Muscle layer of duodenum (tissue), 2 donors: ENCODE measurements at regions not wholly inside any gene's neighbourhood (a gene's known extent, or its start where the extent isn't known, plus 50 kb on each side); places are given as distances from the start of the nearest gene placed in this dataset.
"Not testable (repeated sequence)": the region's sequence is repeated elsewhere in the genome, so short reads cannot be mapped to it uniquely, and the experiment has no call there.

Experiments used
- H3K27ac ChIP-seq: one replicate; pipeline ENCODE4 v1.7.0; 2013; ENCODE audit warnings: mild to moderate bottlenecking, low read length
- H3K27me3 ChIP-seq: one replicate; pipeline ENCODE4 v1.7.0; 2013; ENCODE audit warnings: low read depth, mild to moderate bottlenecking, control low read depth, low read length
- H3K36me3 ChIP-seq, 2 donors: one replicate each; pipeline ENCODE4 v1.7.0; 2013; ENCODE audit warnings: low read length in 2 of 2, control low read depth in 1 of 2, mild to moderate bottlenecking in 1 of 2; ENCODE audit not compliant: insufficient read depth in 2 of 2, control insufficient read depth in 1 of 2
- H3K4me1 ChIP-seq, 2 donors: one replicate each; pipeline ENCODE4 v1.7.0; 2013; ENCODE audit warnings: low read length in 2 of 2, mild to moderate bottlenecking in 2 of 2, control low read depth in 1 of 2, moderate library complexity in 1 of 2; ENCODE audit not compliant: insufficient read depth in 2 of 2, control insufficient read depth in 1 of 2
- H3K4me3 ChIP-seq, 2 donors: one replicate each; pipeline ENCODE4 v1.7.0; 2013; ENCODE audit warnings: low read length in 2 of 2, low read depth in 1 of 2, mild to moderate bottlenecking in 1 of 2
- H3K9me3 ChIP-seq, 2 donors: one replicate each; pipeline ENCODE4 v1.7.0; 2013; ENCODE audit warnings: low read length in 2 of 2, control low read depth in 1 of 2, mild to moderate bottlenecking in 1 of 2; ENCODE audit not compliant: control insufficient read depth in 1 of 2
- donor health status: healthy.

GRCh38 chr1:213514408-213515179, 463.6 kb downstream of the RPS6KC1 start:
- not testable (repeated sequence) for H3K27ac ChIP-seq, H3K36me3 ChIP-seq, H3K27me3 ChIP-seq, H3K4me1 ChIP-seq, H3K9me3 ChIP-seq, H3K4me3 ChIP-seq

- Histone ChIP-seq H3K4me1 (no peaks in the 10 kb centered on the region), H3K27ac (no peak overlapping the region), H3K9me3 (peaks cover 0 to 12% of the 10 kb centered on the region in 2 donors), H3K4me3 (no peak overlapping the region), H3K36me3 (no peaks in the 10 kb centered on the region), H3K27me3 (no peaks in the 10 kb centered on the region)
These were observed 468.1 kb downstream of the RPS6KC1 start for GRCh38 chr1:213519098-213519497.

- no peak overlapping the region for H3K4me3 ChIP-seq
- H3K27me3 ChIP-seq = no peaks in the 10 kb centered on the region
- no peaks in the 10 kb centered on the region for H3K4me1 ChIP-seq
- H3K36me3 ChIP-seq = no peaks in the 10 kb centered on the region
- H3K9me3 ChIP-seq = peaks cover 0 to 12% of the 10 kb centered on the region in 2 donors
- H3K27ac ChIP-seq = no peak overlapping the region
These were observed 466.6 kb upstream of the PROX1 start for GRCh38 chr1:213521206-213521605.

- Histone ChIP-seq H3K4me1 (no peaks in the 10 kb centered on the region), H3K36me3 (no peaks in the 10 kb centered on the region), H3K4me3 (no peak overlapping the region), H3K27me3 (no peaks in the 10 kb centered on the region), H3K27ac (no peak overlapping the region), H3K9me3 (peaks cover 0 to 10% of the 10 kb centered on the region in 2 donors)
These were observed 463.9 kb upstream of the PROX1 start for GRCh38 chr1:213523781-213524398.

- Histone ChIP-seq H3K9me3 (peaks cover 0 to 7% of the 10 kb centered on the region in 2 donors), H3K36me3 (no peaks in the 10 kb centered on the region), H3K4me1 (peaks cover 0 to 7% of the 10 kb centered on the region in 2 donors), H3K27ac (no peak overlapping the region), H3K27me3 (no peaks in the 10 kb centered on the region), H3K4me3 (no peak overlapping the region)
These were observed 461.5 kb upstream of the PROX1 start for GRCh38 chr1:213526306-213526705.

- Histone ChIP-seq H3K9me3 (no peaks in the 10 kb centered on the region), H3K4me1 (peaks cover 0 to 7% of the 10 kb centered on the region in 2 donors), H3K27ac (no peak overlapping the region)
These were observed 457.0 kb upstream of the PROX1 start for GRCh38 chr1:213530611-213531320.

GRCh38 chr1:213531369-213532310, 456.1 kb upstream of the PROX1 start:
- H3K9me3 ChIP-seq = no peaks in the 10 kb centered on the region
- no peak overlapping the region for H3K4me3 ChIP-seq
- H3K27ac ChIP-seq = no peak overlapping the region
- no peaks in the 10 kb centered on the region for H3K36me3 ChIP-seq
- H3K4me1 ChIP-seq = peaks cover 0 to 7% of the 10 kb centered on the region in 2 donors
- H3K27me3 ChIP-seq = no peaks in the 10 kb centered on the region

More at GRCh38 chr1:213530611-213531320, 457.0 kb upstream of the PROX1 start:
- Histone ChIP-seq H3K4me3 (no peak overlapping the region), H3K36me3 (no peaks in the 10 kb centered on the region), H3K27me3 (no peaks in the 10 kb centered on the region)

- Histone ChIP-seq H3K4me3 (no peak overlapping the region), H3K9me3 (no peaks in the 10 kb centered on the region), H3K27ac (no peak overlapping the region)
These were observed 454.6 kb upstream of the PROX1 start for GRCh38 chr1:213533125-213533524.

GRCh38 chr1:213535679-213536078, 452.1 kb upstream of the PROX1 start:
- Histone ChIP-seq H3K36me3 (no peaks in the 10 kb centered on the region), H3K9me3 (no peaks in the 10 kb centered on the region), H3K4me3 (no peak overlapping the region), H3K4me1 (peaks cover 0 to 2% of the 10 kb centered on the region in 2 donors), H3K27me3 (no peaks in the 10 kb centered on the region), H3K27ac (no peak overlapping the region)

More at GRCh38 chr1:213533125-213533524, 454.6 kb upstream of the PROX1 start:
- Histone ChIP-seq H3K4me1 (peaks cover 0 to 7% of the 10 kb centered on the region in 2 donors), H3K36me3 (no peaks in the 10 kb centered on the region), H3K27me3 (no peaks in the 10 kb centered on the region)

- Histone ChIP-seq H3K9me3 (no peaks in the 10 kb centered on the region), H3K36me3 (no peaks in the 10 kb centered on the region), H3K27ac (no peak overlapping the region), H3K4me1 (no peaks in the 10 kb centered on the region), H3K4me3 (no peak overlapping the region), H3K27me3 (no peaks in the 10 kb centered on the region)
These were observed 449.5 kb upstream of the PROX1 start for GRCh38 chr1:213538251-213538650.
